Thyroid gland (tissue), 4 donors: ENCODE measurements at regions not wholly inside any gene's neighbourhood (a gene's known extent, or its start where the extent isn't known, plus 50 kb on each side); places are given as distances from the start of the nearest gene placed in this dataset.
"Not testable (repeated sequence)": the region's sequence is repeated elsewhere in the genome, so short reads cannot be mapped to it uniquely, and the experiment has no call there.

Experiments used
- DNase-seq, 2 donors: peaks; one replicate each; pipeline ENCODE4 v3.0.0-alpha.2; 2019
- H3K27ac ChIP-seq, 3 donors: fragments of 200-600 bp; sonication (generic); 1 replicate in 2 of 3; 2 replicates in 1 of 3; pipeline ENCODE4 v1.5.1; 2016 to 2019; ENCODE audit warnings: mild to moderate bottlenecking in 1 of 3, moderate library complexity in 1 of 3
- H3K27me3 ChIP-seq: fragments of 200-600 bp; sonication (generic); one replicate; pipeline ENCODE4 v1.5.1; 2019
- H3K36me3 ChIP-seq, 2 donors: fragments of 200-600 bp; sonication (generic); one replicate each; pipeline ENCODE4 v1.5.1; 2016 to 2019
- H3K4me1 ChIP-seq, 2 donors: fragments of 200-600 bp; sonication (generic); one replicate each; pipeline ENCODE4 v1.5.1; 2017 to 2019
- H3K4me3 ChIP-seq, 3 donors: fragments of 200-600 bp; sonication (generic); replicated peaks in 1 of 3; 1 replicate in 2 of 3; 2 replicates in 1 of 3; pipeline ENCODE4 v1.5.1; 2016; ENCODE audit warnings: mild to moderate bottlenecking in 1 of 3
- H3K9me3 ChIP-seq: fragments of 200-600 bp; sonication (generic); one replicate; pipeline ENCODE4 v1.5.1; 2017
- CTCF ChIP-seq, 6 experiments: fragments of 200-600 bp in 3 of 6; fragments of 450-650 bp in 3 of 6; sonication (generic) in 3 of 6; IDR thresholded peaks; one replicate each; pipeline ENCODE4 v1.5.1; 2016 to 2019; ENCODE audit warnings: antibody characterized with exemption in 6 of 6, mild to moderate bottlenecking in 2 of 6, inconsistent platforms in 1 of 6, moderate library complexity in 1 of 6
- POLR2A ChIP-seq, 2 donors: fragments of 450-650 bp; IDR thresholded peaks; one replicate each; pipeline ENCODE4 v1.6.1; 2017; ENCODE audit warnings: antibody characterized with exemption in 2 of 2, mild to moderate bottlenecking in 2 of 2, moderate library complexity in 1 of 2
- WGBS, 2 donors: methylation state at CpG; one replicate each; pipeline ENCODE4 v1.1.5; 2017; 5-methylcytosine and 5-hydroxymethylcytosine counted together
- intact Hi-C: fragments of 100-400 bp; cut with DNase I; formaldehyde crosslinking; loops from one replicate; pipeline ENCODE4 v1.15.1; 2023

GRCh38 chr7:22040923-22041595 lies 95.4 kb upstream of the CDCA7L start:
- Histone ChIP-seq H3K4me1 (no peaks in the 10 kb centered on the region), H3K27ac (no peak overlapping the region), H3K4me3 (no peak overlapping the region), H3K27me3 (no peaks in the 10 kb centered on the region), H3K9me3 (no peaks in the 10 kb centered on the region), H3K36me3 (no peaks in the 10 kb centered on the region)
- DNase-seq = no peak
- intact Hi-C loops = no loop called here
- 63 to 79% methylated on average over 4 of the region's 4 CpGs for WGBS, 2 donors
- TF ChIP-seq CTCF (IDR thresholded peaks at IDR 0.05) = no peak
- no peak for TF ChIP-seq POLR2A (IDR thresholded peaks at IDR 0.05)

- no peak overlapping the region for H3K4me3 ChIP-seq
- H3K9me3 ChIP-seq = no peaks in the 10 kb centered on the region
- no peaks in the 10 kb centered on the region for H3K27me3 ChIP-seq
- intact Hi-C loops = no loop called here
- H3K4me1 ChIP-seq = no peaks in the 10 kb centered on the region
- WGBS, 2 donors = 64% methylated on average over 1 of the region's 1 CpG
- no peak overlapping the region for H3K27ac ChIP-seq
- TF ChIP-seq POLR2A (IDR thresholded peaks at IDR 0.05) (no peak), CTCF (IDR thresholded peaks at IDR 0.05) (no peak)
- no peaks in the 10 kb centered on the region for H3K36me3 ChIP-seq
- no peak for DNase-seq
These were observed 94.0 kb upstream of the CDCA7L start for GRCh38 chr7:22039670-22040069.

- intact Hi-C loops, DNase-seq, H3K4me3 ChIP-seq, H3K4me1 ChIP-seq, H3K27ac ChIP-seq, H3K36me3 ChIP-seq, H3K9me3 ChIP-seq, H3K27me3 ChIP-seq: not testable (repeated sequence)
- WGBS, 2 donors = 90 to 93% methylated on average over 22 to 24 of the region's 26 CpGs
These were observed 86.7 kb upstream of the CDCA7L start for GRCh38 chr7:22032356-22032755.

- 95% methylated on average over 15 of the region's 25 CpGs; no CpG with 5 or more reads in 1 of the 2 donors for WGBS, 2 donors
- H3K4me1 ChIP-seq, H3K9me3 ChIP-seq, H3K4me3 ChIP-seq, H3K36me3 ChIP-seq, intact Hi-C loops, H3K27ac ChIP-seq, H3K27me3 ChIP-seq, DNase-seq: not testable (repeated sequence)
These were observed 83.0 kb upstream of the CDCA7L start for GRCh38 chr7:22028656-22029055.

GRCh38 chr7:22027475-22027874 lies 81.8 kb upstream of the CDCA7L start:
- no peak overlapping the region for H3K4me3 ChIP-seq
- no peaks in the 10 kb centered on the region for H3K36me3 ChIP-seq
- H3K27ac ChIP-seq = no peak overlapping the region
- intact Hi-C loops = no loop called here
- 89 to 93% methylated on average over 2 of the region's 2 CpGs for WGBS, 2 donors
- DNase-seq = no peak
- H3K27me3 ChIP-seq = no peaks in the 10 kb centered on the region
- H3K9me3 ChIP-seq = no peaks in the 10 kb centered on the region
- H3K4me1 ChIP-seq = no peaks in the 10 kb centered on the region
- no peak for TF ChIP-seq POLR2A (IDR thresholded peaks at IDR 0.05)
- TF ChIP-seq CTCF (IDR thresholded peaks at IDR 0.05) = no peak

GRCh38 chr7:22025983-22026382 lies 80.3 kb upstream of the CDCA7L start:
- no peak for DNase-seq
- Histone ChIP-seq H3K4me1 (no peaks in the 10 kb centered on the region), H3K4me3 (no peak overlapping the region), H3K9me3 (no peaks in the 10 kb centered on the region), H3K36me3 (no peaks in the 10 kb centered on the region), H3K27me3 (no peaks in the 10 kb centered on the region), H3K27ac (no peak overlapping the region)
- TF ChIP-seq POLR2A (IDR thresholded peaks at IDR 0.05) (no peak), CTCF (IDR thresholded peaks at IDR 0.05) (no peak)
- WGBS, 2 donors = 93 to 94% methylated on average over 7 of the region's 7 CpGs
- intact Hi-C loops = no loop called here
